Psoas muscle (tissue), 7 donors: ENCODE measurements at regions not wholly inside any gene's neighbourhood (a gene's known extent, or its start where the extent isn't known, plus 50 kb on each side); places are given as distances from the start of the nearest gene placed in this dataset.

Experiments used
- ATAC-seq, 4 donors: fragments of 200-7000 bp; cut with Tn5 transposase; one replicate each; pipeline ENCODE4 v1.9.1; 2020; ENCODE audit warnings: moderate library complexity in 3 of 4, mild to moderate bottlenecking in 2 of 4
- DNase-seq, 2 donors: peaks; one replicate each; pipeline ENCODE4 v3.0.0-alpha.2; 2020
- H3K27ac ChIP-seq: fragments of 200-600 bp; one replicate; pipeline ENCODE4 v1.8.0; 2022
- H3K27me3 ChIP-seq, 3 donors: fragments of 200-600 bp in 1 of 3; one replicate each; pipeline versions ENCODE4 v1.6.1 to v1.8.0; 2013 to 2022; ENCODE audit warnings: low read length in 2 of 3, mild to moderate bottlenecking in 2 of 3, moderate library complexity in 1 of 3; ENCODE audit not compliant: insufficient read depth in 3 of 3
- H3K36me3 ChIP-seq, 2 donors: fragments of 200-600 bp in 1 of 2; one replicate each; pipeline versions ENCODE4 v1.6.1 to v1.8.0; 2013 to 2022; ENCODE audit warnings: low read depth in 1 of 2, mild to moderate bottlenecking in 1 of 2, moderate library complexity in 1 of 2; ENCODE audit not compliant: insufficient read depth in 1 of 2
- H3K4me1 ChIP-seq: fragments of 200-600 bp; one replicate; pipeline ENCODE4 v1.8.0; 2022
- H3K4me3 ChIP-seq: fragments of 200-600 bp; one replicate; pipeline ENCODE4 v1.8.0; 2022; ENCODE audit warnings: mild to moderate bottlenecking
- H3K9me3 ChIP-seq: fragments of 200-600 bp; one replicate; pipeline ENCODE4 v1.8.0; 2022
- WGBS, 3 donors: extraction: QIAGEN DNeasy Blood & Tissue Kit; methylation state at CpG; one replicate each; pipeline versions ENCODE4 v1.1.6 to v1.1.7; 2013; 5-methylcytosine and 5-hydroxymethylcytosine counted together
- intact Hi-C, 2 donors: fragments of 100-400 bp; cut with DNase I; formaldehyde crosslinking; loops; one replicate each; pipeline versions ENCODE4 v1.11.0 to v1.14.2; 2022
- TF ChIP-seq, protein P1 (sequence below): fragments of 200-600 bp; IDR thresholded peaks from one replicate; pipeline ENCODE4 v1.8.0; 2022; ENCODE audit warnings: antibody characterized with exemption
- donor health status: healthy with polysubstance abuse.
- donor health status: DM: no; HTN: no; CAD: no; lungs with moderate emphysema.
- donor health status: Bipolar disorder and iron deficiency.
- donor health status: healthy.
- donor health status: DM: yes; HTN: yes; CAD: no.
- donor health status: DM: no; HTN: no; CAD: no.
- donor health status: DM: yes; HTN: yes; CAD: no.

DNA sequence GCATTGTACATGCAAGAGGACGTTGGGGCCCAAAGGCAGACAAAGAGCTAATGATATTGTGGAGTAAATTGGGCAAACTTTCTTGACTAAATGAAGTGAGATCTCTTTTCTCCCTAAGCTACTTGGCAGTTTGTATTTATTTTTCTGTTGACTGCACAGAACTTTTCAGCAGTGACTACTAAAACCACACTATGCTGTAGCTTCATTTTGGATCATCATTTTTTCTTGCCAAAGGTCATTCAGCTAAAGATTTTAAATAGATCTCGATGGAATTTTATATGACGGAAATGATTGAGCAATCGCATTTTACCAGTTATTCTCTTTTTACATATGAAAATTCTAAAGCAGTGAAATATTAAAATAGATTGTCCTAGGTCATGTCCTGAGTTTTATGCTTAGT is 286.1 kb upstream of the ACTBL2 start:
- Histone ChIP-seq H3K9me3 (no peaks in the 10 kb centered on the region), H3K4me3 (no peak overlapping the region), H3K4me1 (no peaks in the 10 kb centered on the region), H3K27me3 (no peaks in the 10 kb centered on the region), H3K27ac (no peak overlapping the region), H3K36me3 (no peaks in the 10 kb centered on the region)
- intact Hi-C loops = no loop called here
- TF ChIP-seq, protein P1, sequence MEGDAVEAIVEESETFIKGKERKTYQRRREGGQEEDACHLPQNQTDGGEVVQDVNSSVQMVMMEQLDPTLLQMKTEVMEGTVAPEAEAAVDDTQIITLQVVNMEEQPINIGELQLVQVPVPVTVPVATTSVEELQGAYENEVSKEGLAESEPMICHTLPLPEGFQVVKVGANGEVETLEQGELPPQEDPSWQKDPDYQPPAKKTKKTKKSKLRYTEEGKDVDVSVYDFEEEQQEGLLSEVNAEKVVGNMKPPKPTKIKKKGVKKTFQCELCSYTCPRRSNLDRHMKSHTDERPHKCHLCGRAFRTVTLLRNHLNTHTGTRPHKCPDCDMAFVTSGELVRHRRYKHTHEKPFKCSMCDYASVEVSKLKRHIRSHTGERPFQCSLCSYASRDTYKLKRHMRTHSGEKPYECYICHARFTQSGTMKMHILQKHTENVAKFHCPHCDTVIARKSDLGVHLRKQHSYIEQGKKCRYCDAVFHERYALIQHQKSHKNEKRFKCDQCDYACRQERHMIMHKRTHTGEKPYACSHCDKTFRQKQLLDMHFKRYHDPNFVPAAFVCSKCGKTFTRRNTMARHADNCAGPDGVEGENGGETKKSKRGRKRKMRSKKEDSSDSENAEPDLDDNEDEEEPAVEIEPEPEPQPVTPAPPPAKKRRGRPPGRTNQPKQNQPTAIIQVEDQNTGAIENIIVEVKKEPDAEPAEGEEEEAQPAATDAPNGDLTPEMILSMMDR = no peak
- DNase-seq (no peak), ATAC-seq (no peak)
- 80 to 89% (median 83%) methylated on average over 4 of the region's 4 CpGs for WGBS, 3 donors

DNA sequence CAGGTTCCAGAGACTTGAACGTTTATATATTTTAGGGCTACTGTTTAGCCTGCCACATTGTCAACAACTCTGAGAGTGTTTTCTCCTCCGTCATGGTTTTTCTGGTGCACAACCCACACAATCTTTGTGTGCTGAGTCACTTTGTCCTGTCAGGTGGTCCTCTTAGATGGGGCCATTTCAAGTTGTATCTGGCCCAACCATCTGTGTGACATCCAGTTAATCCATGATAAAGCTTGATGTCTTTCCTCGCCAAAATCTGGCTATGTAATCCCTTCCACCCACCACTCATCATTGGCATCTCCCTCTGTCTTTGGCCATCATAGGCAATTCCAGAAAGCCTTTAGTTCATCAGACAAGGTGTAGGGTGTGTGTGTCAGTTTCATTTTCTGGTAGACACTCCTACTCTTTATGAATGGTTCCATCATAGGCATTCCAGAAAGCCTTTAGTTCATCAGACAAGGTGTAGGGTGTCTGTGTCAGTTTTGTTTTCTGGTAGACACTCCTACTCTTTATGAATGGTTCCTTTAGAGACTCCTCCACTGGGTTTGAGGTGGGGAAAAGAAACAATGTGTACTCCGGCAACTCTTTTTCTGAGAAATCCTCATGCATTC is 282.0 kb upstream of the ACTBL2 start:
- no peaks in the 10 kb centered on the region for H3K4me1 ChIP-seq
- H3K36me3 ChIP-seq = no peaks in the 10 kb centered on the region
- TF ChIP-seq, protein P1 = no peak
- DNase-seq (no peak), ATAC-seq (no peak)
- intact Hi-C loops = no loop called here
- no peak overlapping the region for H3K4me3 ChIP-seq
- no peak overlapping the region for H3K27ac ChIP-seq
- WGBS, 3 donors = 49 to 80% (median 49%) methylated on average over 4 of the region's 4 CpGs
- H3K27me3 ChIP-seq = no peaks in the 10 kb centered on the region
- no peaks in the 10 kb centered on the region for H3K9me3 ChIP-seq

DNA sequence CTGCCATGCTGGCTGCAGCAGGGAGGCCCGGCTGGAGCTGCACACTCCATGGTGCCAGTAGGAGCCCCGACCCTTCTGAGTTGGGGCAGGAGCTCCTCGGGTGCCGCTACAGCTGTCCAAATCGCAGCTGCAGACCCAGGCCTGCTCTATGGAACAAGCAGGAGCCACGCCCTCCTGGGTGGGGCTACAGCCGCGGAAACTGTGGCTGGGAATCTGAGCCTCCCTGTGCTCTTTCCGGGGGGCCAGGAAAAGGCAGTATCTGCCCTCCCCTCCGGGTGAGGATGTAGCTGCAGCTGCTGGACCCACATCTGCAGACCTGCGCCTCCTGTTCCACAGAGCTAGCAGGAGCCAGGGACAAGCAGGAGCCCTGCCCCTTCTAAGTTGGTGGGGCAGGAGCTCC is 278.9 kb upstream of the ACTBL2 start:
- no peaks in the 10 kb centered on the region for H3K9me3 ChIP-seq
- WGBS, 3 donors = 82 to 90% (median 84%) methylated on average over 11 of the region's 11 CpGs
- no peaks in the 10 kb centered on the region for H3K4me1 ChIP-seq
- no peaks in the 10 kb centered on the region for H3K36me3 ChIP-seq
- TF ChIP-seq, protein P1 = no peak
- intact Hi-C loops = no loop called here
- no peak overlapping the region for H3K27ac ChIP-seq
- H3K27me3 ChIP-seq = no peaks in the 10 kb centered on the region
- no peak overlapping the region for H3K4me3 ChIP-seq
- DNase-seq = no peak
- no peak for ATAC-seq

DNA sequence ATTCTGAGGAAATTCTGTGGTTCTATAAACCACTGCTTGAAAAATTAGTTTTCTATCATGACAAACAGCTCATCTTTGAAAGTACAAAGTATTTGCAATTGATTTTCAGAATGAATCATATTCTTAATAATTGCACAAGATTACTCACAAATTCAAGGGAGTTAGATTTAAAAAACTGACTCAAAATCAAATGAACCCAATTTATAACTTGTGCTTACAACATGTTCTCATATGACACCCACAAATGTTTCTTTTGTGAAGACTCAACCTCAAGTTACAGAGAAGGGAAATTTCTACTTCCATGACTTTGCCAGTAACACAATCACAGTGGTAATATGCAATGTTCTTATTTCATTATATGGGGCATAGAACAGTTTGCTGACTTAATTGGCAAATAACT is 272.0 kb upstream of the ACTBL2 start:
- no peak overlapping the region for H3K27ac ChIP-seq
- no peaks in the 10 kb centered on the region for H3K27me3 ChIP-seq
- no peaks in the 10 kb centered on the region for H3K9me3 ChIP-seq
- H3K36me3 ChIP-seq = no peaks in the 10 kb centered on the region
- intact Hi-C loops = no loop called here
- H3K4me3 ChIP-seq = no peak overlapping the region
- H3K4me1 ChIP-seq = no peaks in the 10 kb centered on the region
- no peak for DNase-seq
- TF ChIP-seq, protein P1 = no peak
- no peak for ATAC-seq

DNA sequence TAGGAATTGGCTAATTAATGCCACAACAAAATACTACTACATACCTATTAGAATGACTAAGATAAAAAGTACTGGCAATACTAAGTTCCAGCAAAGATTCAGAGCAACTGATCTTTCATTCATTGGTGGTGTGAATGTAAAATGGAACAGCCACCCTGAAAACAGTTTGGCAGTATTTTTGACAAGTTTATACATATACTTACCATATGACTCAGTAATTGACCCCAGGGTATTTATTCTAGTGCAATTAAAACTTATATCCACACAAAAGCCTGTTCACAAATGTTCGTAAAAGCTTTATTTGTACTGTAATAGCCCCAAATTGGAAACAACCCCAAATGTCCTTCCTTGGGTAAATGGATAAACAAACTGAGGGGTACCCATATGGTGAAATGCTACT is 270.8 kb upstream of the ACTBL2 start:
- Histone ChIP-seq H3K4me3 (no peak overlapping the region), H3K27ac (no peak overlapping the region), H3K36me3 (no peaks in the 10 kb centered on the region), H3K27me3 (no peaks in the 10 kb centered on the region), H3K9me3 (no peaks in the 10 kb centered on the region), H3K4me1 (no peaks in the 10 kb centered on the region)
- intact Hi-C loops = no loop called here
- ATAC-seq = no peak
- TF ChIP-seq, protein P1 = no peak
- DNase-seq = no peak
- WGBS, 3 donors = 77 to 100% (median 96%) methylated on average over 1 of the region's 1 CpG
